NCI-H510A treated with DMSO at 0.1 percent for 48 hours (cell line): ENCODE measurements at regions not wholly inside any gene's neighbourhood (a gene's known extent, or its start where the extent isn't known, plus 50 kb on each side); places are given as distances from the start of the nearest gene placed in this dataset.
A peak's percentile ranks its signal among the peaks of the same experiment; 100 is the strongest.

Source experiments
- DNase-seq: peaks from one replicate; lab custom pipeline; 2025; lab: John Stamatoyannopoulos, UW

- DNase-seq: no peak
Measured at GRCh38 chr3:76429581-76430177, 610.2 kb upstream of the ROBO2 start.

- no peak for DNase-seq
Measured at GRCh38 chr3:76432396-76432795, 607.5 kb upstream of the ROBO2 start.

GRCh38 chr3:76436894-76437293 is 603.0 kb upstream of the ROBO2 start:
- no peak for DNase-seq

GRCh38 chr3:76438971-76439370 is 600.9 kb upstream of the ROBO2 start:
- no peak for DNase-seq

- no peak for DNase-seq
Measured at GRCh38 chr3:76442374-76442915, 597.5 kb upstream of the ROBO2 start.

GRCh38 chr3:76456322-76456721 is 583.6 kb upstream of the ROBO2 start:
- DNase-seq: no peak

- DNase-seq: no peak
Measured at GRCh38 chr3:76463501-76463900, 576.4 kb upstream of the ROBO2 start.

GRCh38 chr3:76470285-76470684 is 569.6 kb upstream of the ROBO2 start:
- no peak for DNase-seq

- DNase-seq: no peak
Measured at GRCh38 chr3:76474632-76475031, 565.3 kb upstream of the ROBO2 start.

GRCh38 chr3:76479161-76479650 is 560.7 kb upstream of the ROBO2 start:
- DNase-seq: no peak

- no peak for DNase-seq
Measured at GRCh38 chr3:76482510-76482909, 557.4 kb upstream of the ROBO2 start.

GRCh38 chr3:76487446-76487845 is 552.5 kb upstream of the ROBO2 start:
- DNase-seq: no peak

GRCh38 chr3:76490064-76490463 is 549.8 kb upstream of the ROBO2 start:
- no peak for DNase-seq

GRCh38 chr3:76495216-76495615 is 544.7 kb upstream of the ROBO2 start:
- DNase-seq: no peak

GRCh38 chr3:76497636-76498035 is 542.3 kb upstream of the ROBO2 start:
- no peak for DNase-seq

- no peak for DNase-seq
Measured at GRCh38 chr3:76500746-76501275, 539.1 kb upstream of the ROBO2 start.

GRCh38 chr3:76501315-76501714 is 538.6 kb upstream of the ROBO2 start:
- no peak for DNase-seq

- DNase-seq: no peak
Measured at GRCh38 chr3:76502076-76502475, 537.8 kb upstream of the ROBO2 start.

GRCh38 chr3:76505202-76505845 is 534.6 kb upstream of the ROBO2 start:
- DNase-seq: no peak

GRCh38 chr3:76509179-76509830 is 530.6 kb upstream of the ROBO2 start:
- peak; percentile 30 for DNase-seq

GRCh38 chr3:76514836-76515235 is 525.1 kb upstream of the ROBO2 start:
- DNase-seq: no peak

- DNase-seq: no peak
Measured at GRCh38 chr3:76523337-76523736, 516.6 kb upstream of the ROBO2 start.

- no peak for DNase-seq
Measured at GRCh38 chr3:76525726-76526125, 514.2 kb upstream of the ROBO2 start.
